Ectodermal cell (in vitro differentiated cells): ENCODE measurements at regions not wholly inside any gene's neighbourhood (a gene's known extent, or its start where the extent isn't known, plus 50 kb on each side); places are given as distances from the start of the nearest gene placed in this dataset.
A peak's percentile ranks its signal among the peaks of the same experiment; 100 is the strongest.

Source experiments
- H3K27ac ChIP-seq: 2 replicates; pipeline ENCODE4 v1.7.0; 2013; ENCODE audit warnings: mild to moderate bottlenecking, low read depth, low read length; ENCODE audit not compliant: insufficient read depth, poor library complexity, severe bottlenecking
- H3K27me3 ChIP-seq: 2 replicates; pipeline ENCODE4 v1.7.0; 2013; ENCODE audit warnings: mild to moderate bottlenecking, low read length; ENCODE audit not compliant: insufficient read depth, control insufficient read depth, poor library complexity, severe bottlenecking
- H3K36me3 ChIP-seq: one replicate; pipeline ENCODE4 v1.7.0; 2013; ENCODE audit warnings: low read length; ENCODE audit not compliant: control insufficient read depth, insufficient read depth
- H3K4me1 ChIP-seq: one replicate; pipeline ENCODE4 v1.7.0; 2013; ENCODE audit warnings: low read length; ENCODE audit not compliant: control insufficient read depth, insufficient read depth
- H3K4me3 ChIP-seq: 2 replicates; pipeline ENCODE4 v1.7.0; 2013; ENCODE audit warnings: low read depth, low read length, control low read depth; ENCODE audit not compliant: insufficient read depth
- H3K9me3 ChIP-seq: 2 replicates; pipeline ENCODE4 v1.7.0; 2013; ENCODE audit warnings: mild to moderate bottlenecking, low read length, moderate library complexity; ENCODE audit not compliant: control insufficient read depth
- WGBS, 2 experiments: methylation state at CpG; one replicate each; pipeline ENCODE4 v1.1.7; 2013; ENCODE audit warnings: missing lambda C conversion rate in 2 of 2; 5-methylcytosine and 5-hydroxymethylcytosine counted together

DNA sequence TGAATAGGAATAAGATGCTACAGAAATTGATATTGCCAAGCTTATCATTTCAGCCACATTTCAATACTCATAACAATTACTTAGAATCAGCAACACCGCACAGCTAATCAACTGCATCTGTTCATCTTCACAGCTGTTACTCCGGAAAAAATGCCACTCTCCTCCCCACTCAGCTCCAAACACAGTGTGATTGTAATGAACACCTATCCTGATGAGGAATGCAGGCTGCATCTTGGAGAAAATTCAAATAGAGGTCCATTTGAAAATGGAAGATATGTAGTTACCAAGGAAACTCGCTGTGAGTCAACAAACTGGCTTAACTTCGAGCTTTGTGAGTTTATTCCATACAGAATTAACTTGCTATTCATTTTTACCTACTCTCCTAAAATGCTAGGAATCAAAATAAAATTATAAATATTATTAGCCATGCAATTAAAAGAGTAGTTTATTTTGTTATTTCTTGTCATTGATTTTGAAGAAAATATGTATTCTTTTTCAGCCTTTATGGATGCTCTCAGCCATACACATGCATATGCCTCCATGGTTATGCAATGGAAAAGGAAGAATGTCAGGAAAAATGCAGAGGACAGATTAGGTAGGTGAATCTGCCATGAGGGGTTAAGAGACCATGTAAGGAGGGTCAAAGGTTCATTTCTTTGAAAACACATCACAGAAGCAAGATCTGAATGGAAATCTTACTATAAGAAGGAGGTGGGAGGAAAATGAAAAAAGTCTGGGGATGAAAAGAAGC, 267.2 kb downstream of the POM121L12 start:
- 72 to 91% methylated on average over 3 of the region's 4 CpGs for WGBS, 2 experiments

DNA sequence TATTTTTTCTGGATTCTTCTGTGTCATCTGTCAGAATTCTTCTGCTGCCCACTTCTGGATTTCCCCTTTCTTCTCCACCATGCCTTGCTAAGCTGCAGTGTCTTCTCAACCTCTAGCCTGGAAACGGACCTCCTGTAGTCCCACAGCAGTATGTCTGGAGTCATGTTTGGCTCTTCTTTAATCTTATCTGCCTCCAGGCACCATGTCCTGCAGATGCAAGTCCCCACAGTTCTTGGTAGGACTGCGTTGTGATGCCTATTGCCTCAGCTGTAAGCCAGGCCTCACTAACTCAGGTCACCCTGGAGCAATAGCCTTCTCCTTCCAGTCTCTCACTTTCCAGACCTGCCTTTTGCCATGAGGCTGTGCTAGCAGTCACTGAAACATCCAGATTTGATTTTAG, 268.3 kb downstream of the POM121L12 start:
- Histone ChIP-seq H3K27me3 (no peaks in the 10 kb centered on the region), H3K9me3 (no peaks in the 10 kb centered on the region), H3K4me1 (no peaks in the 10 kb centered on the region), H3K4me3 (no peak overlapping the region), H3K36me3 (no peaks in the 10 kb centered on the region), H3K27ac (no peak overlapping the region)
- WGBS, 2 experiments: 88 to 93% methylated on average over 2 of the region's 2 CpGs

More for the DNA sequence above, 267.2 kb downstream of the POM121L12 start:
- H3K27ac ChIP-seq: no peak overlapping the region
- no peaks in the 10 kb centered on the region for H3K4me1 ChIP-seq
- no peaks in the 10 kb centered on the region for H3K27me3 ChIP-seq
- H3K9me3 ChIP-seq: no peaks in the 10 kb centered on the region
- H3K36me3 ChIP-seq: no peaks in the 10 kb centered on the region
- H3K4me3 ChIP-seq: no peak overlapping the region

DNA sequence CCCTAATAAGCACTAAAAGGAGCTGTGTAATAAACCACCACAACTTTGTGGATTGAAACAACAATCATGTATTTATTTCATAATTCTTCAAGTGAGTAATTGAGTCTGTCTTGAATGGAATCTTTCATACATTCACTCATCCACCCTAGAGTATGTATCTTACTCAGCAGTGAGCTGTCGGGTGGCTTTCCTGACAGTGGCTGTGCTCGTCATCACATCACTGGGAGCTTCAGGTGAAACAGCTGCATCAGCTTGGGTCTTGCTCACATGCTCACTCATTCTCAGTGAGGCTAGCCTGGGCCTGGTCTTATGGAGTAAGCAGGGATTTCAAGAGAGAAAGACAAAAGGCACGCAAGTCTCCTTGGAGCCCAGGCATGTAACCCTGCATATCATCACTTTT, 271.4 kb downstream of the POM121L12 start:
- Histone ChIP-seq H3K27ac (no peak overlapping the region), H3K4me3 (no peak overlapping the region), H3K27me3 (no peaks in the 10 kb centered on the region), H3K4me1 (no peaks in the 10 kb centered on the region), H3K36me3 (no peaks in the 10 kb centered on the region), H3K9me3 (no peaks in the 10 kb centered on the region)
- 95 to 98% methylated on average over 3 of the region's 3 CpGs for WGBS, 2 experiments

DNA sequence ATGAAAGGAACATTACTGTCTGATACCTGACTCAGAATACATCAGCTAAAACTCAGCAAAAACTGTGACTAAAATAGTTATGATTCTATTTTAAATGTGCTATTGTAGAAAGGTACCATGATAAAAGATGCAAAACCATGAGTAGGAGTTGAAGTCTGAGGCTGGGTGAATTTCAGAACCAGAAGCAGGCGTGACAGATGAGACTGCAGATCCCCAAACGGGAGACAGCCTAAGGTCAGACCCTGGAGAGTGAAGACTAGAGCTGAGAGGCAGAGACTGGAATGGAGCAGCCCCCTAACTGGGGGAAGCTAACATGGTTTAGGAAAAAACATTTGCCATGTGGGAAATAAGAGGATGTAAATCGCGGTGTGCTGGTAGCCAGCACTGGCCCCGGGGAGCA, 275.8 kb downstream of the POM121L12 start:
- Histone ChIP-seq H3K27me3 (no peaks in the 10 kb centered on the region), H3K4me3 (no peak overlapping the region), H3K27ac (no peak overlapping the region), H3K36me3 (no peaks in the 10 kb centered on the region), H3K4me1 (no peaks in the 10 kb centered on the region), H3K9me3 (no peaks in the 10 kb centered on the region)
- 88 to 89% methylated on average over 5 of the region's 5 CpGs for WGBS, 2 experiments

DNA sequence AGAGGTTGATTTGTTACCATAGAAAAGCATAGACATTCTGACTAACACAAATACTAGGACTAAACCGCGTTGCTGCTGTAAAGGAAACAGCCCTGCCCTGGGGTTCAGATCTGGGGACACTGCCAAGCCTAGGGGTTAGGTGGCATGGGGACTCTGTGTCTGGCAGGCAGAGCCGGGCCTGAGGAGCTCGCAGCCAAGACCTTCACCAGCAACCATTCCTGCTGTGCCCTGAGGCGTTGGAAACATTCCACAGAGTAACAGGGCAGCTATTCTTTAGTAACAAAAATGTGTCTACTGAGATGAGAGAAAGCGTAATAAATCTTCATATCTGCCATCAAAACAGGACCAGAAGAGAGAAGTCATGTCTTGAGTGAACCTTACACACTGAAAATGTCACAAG, 280.5 kb downstream of the POM121L12 start:
- Histone ChIP-seq H3K36me3 (no peaks in the 10 kb centered on the region), H3K27me3 (no peaks in the 10 kb centered on the region), H3K27ac (no peak overlapping the region), H3K4me1 (no peaks in the 10 kb centered on the region), H3K4me3 (no peak overlapping the region), H3K9me3 (no peaks in the 10 kb centered on the region)
- WGBS, 2 experiments: 81 to 84% methylated on average over 6 of the region's 6 CpGs

DNA sequence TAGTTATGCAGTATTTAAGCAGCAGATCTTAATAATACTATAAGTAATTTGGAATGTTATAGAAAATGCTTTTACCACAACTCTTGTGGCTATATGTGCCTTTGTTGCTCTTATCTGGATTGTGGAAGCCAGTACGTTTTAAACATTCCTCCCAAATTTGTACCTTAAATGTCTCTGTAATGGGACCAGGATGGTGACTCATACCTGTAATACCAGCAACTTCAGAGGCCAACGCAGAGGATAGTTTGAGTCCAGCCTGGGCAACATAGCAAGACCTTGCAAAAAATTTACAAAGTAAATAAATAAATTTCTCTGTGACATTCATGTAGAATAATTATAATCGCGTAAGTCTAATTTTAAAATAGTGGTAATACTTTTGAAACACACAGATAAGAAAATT, 283.1 kb downstream of the POM121L12 start:
- Histone ChIP-seq H3K4me1 (no peaks in the 10 kb centered on the region), H3K27me3 (no peaks in the 10 kb centered on the region), H3K9me3 (no peaks in the 10 kb centered on the region), H3K36me3 (no peaks in the 10 kb centered on the region), H3K27ac (no peak overlapping the region), H3K4me3 (no peak overlapping the region)
- WGBS, 2 experiments: 95% methylated on average over 2 of the region's 4 CpGs

DNA sequence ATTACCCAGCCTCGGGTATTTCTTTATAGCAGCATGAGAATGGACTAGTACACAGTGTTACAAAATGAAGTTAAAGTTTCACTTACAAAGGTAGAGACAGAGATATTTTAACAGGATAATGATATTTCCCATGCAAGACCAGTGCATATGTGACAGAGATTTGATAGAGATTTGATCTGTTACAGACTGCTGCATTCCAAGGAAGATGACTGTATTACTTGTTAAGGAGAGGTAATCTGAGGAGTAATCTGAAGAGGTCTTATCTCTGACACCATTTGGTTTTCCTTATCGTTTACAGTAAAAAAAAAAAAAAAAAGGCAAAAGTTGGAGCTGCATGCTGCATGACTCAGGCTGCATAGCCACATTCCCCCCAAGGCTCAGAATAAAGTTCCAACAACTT, 289.6 kb downstream of the POM121L12 start:
- 76 to 85% methylated on average over 1 to 2 of the region's 2 CpGs for WGBS, 2 experiments
- H3K9me3 ChIP-seq: no peaks in the 10 kb centered on the region
- H3K4me1 ChIP-seq: peaks cover 4% of the 10 kb centered on the region
- no peak overlapping the region for H3K27ac ChIP-seq
- no peaks in the 10 kb centered on the region for H3K27me3 ChIP-seq
- no peaks in the 10 kb centered on the region for H3K36me3 ChIP-seq
- H3K4me3 ChIP-seq: no peak overlapping the region

DNA sequence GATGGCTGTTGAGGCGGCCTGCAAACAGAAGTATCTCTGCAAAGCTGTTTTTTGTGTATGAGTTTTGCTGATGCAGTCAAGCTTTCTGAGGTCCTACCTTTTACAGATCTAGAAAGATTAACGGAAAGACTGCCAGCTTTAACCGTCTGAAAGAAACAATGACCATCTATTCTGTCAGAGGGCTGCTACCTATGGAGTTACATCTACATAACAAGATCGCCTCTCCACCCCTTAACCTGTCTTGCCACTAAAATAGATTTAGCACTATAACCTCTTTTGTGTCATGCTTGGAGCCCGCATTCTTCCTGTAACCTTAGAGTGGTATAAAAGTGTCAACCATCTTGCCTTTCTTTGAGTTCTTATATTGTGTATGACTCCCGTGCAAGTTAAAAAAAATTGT, 291.2 kb downstream of the POM121L12 start:
- H3K27ac ChIP-seq: peak overlapping the region; percentile 55
- no peaks in the 10 kb centered on the region for H3K9me3 ChIP-seq
- H3K27me3 ChIP-seq: no peaks in the 10 kb centered on the region
- 6 to 7% methylated on average over 6 of the region's 6 CpGs for WGBS, 2 experiments
- H3K4me1 ChIP-seq: peaks cover 4% of the 10 kb centered on the region
- H3K4me3 ChIP-seq: no peak overlapping the region
- no peaks in the 10 kb centered on the region for H3K36me3 ChIP-seq

DNA sequence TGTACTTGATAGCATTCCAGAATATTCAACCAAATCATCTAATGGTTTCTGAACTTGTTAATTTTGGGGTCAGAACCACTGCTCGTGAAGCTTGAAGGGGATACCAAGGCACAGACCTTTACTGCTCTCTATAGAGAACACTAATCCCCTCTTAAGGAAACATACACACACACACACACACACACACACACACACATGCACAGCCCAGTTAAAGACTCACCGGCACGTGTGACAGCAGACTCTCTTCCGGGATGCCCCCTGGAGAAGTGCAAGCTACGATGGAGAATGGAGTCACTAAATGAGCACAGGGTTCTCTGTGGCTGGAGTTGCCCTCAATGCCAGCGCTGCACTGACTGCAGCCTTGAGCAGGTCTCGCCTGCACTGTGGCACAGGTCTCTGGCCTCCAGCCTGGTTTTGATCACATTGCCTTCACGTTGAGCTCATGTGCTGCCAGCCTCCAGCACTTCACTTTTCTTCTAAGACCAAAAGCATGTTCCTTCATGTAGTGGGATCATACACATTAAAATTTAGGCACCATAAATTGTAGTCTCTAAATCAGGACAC, 300.8 kb downstream of the POM121L12 start:
- 93 to 96% methylated on average over 8 of the region's 8 CpGs for WGBS, 2 experiments
- H3K36me3 ChIP-seq: no peaks in the 10 kb centered on the region
- no peaks in the 10 kb centered on the region for H3K27me3 ChIP-seq
- H3K27ac ChIP-seq: no peak overlapping the region
- no peaks in the 10 kb centered on the region for H3K4me1 ChIP-seq
- peaks cover 3% of the 10 kb centered on the region for H3K9me3 ChIP-seq
- H3K4me3 ChIP-seq: no peak overlapping the region

DNA sequence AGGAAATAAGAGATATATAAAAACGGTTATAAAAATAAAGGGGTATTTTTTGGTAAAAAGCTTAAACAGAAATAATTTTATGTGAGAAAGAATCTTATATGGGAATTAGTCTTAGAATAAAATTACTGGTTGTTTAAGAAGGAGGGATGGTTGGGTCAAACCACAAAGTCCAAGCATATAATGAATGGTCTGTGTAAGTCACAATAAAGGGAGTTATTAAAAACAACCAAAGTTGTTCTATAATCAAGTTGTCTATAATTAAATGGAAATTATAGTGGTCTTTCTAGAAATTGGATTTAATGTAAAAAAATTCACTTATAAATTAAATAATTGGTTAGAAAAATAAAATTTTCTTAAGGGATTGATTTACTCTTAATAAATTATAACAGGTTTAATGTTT, 304.8 kb downstream of the POM121L12 start:
- no peak overlapping the region for H3K27ac ChIP-seq
- no peak overlapping the region for H3K4me3 ChIP-seq
- H3K4me1 ChIP-seq: no peaks in the 10 kb centered on the region
- H3K9me3 ChIP-seq: peaks cover 5% of the 10 kb centered on the region
- no peaks in the 10 kb centered on the region for H3K27me3 ChIP-seq
- WGBS, 2 experiments: 97 to 100% methylated on average over 1 of the region's 1 CpG
- H3K36me3 ChIP-seq: no peaks in the 10 kb centered on the region
